ENCODE measurements at regions not wholly inside any gene's neighbourhood (a gene's known extent, or its start where the extent isn't known, plus 50 kb on each side); places are given as distances from the start of the nearest gene placed in this dataset.
A peak's percentile ranks its signal among the peaks of the same experiment; 100 is the strongest.

DNA sequence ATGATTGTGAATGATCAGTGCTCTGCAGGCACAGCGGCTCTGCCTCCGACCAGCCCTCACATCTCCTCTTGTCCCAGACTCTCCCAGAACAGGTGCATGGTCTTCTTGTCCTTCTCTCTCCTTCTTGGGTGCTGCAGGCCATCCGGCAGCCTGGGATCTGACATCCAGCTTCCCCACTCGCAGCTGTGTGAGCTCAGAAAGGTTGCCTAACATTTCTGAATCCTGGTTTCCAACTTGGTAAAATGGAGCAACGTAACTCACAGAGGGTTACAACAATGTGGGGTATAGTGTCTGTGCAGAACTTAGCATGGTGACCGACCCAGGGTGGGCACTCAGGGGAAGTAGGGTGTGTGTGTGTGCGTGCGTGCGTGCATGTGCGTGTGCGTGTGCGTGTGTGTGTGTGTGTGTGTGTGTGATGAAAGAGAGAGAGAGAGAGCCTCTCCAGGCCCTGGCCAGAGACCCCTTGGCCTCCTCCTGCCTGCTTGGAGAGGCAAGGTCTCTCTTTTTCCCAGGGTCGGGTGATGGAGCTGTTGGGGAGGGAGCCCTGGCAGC is 110.1 kb downstream of the SNX5 start:
- no peak for DNase-seq (ENCODE audit: low read depth)

DNA sequence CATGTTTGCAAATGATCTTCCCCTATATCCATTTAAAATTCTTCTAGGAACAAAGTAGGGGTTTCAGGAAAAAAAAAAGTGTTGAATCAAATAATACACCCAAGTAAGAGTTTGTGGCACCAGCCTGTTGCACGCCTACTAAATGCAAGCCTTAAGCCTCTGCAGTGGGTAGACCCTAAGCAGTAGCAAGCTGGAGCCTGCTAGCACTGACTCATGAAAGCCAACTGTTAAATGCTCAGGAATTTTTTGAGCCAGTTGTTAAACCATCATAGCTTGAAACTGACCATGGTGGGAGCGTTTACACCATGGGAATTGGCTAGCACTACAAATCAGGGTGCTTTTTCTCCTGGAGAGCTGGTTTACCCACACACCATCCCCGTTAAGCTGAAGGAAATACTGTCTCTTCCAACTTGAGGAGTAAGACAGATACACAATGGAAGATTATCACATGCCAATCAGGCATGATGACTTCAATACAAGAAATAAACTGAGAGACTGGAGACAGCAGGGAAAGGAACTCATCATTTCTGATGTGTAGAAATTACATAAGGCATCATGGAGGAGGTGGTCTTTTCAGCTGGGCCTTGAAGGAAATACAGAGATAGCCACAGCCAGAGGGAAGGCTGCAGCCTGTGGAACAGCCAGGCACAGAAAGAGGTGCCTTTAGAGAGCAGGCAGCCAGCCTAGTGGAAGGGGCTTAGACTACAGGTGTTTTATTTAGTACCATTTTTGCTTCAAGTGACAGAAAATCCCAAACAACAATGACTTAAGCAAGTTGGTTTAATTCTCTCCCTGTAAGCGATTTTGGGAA is 110.8 kb downstream of the SNX5 start:
- peak; percentile 9 for DNase-seq (ENCODE audit: low read depth)

DNA sequence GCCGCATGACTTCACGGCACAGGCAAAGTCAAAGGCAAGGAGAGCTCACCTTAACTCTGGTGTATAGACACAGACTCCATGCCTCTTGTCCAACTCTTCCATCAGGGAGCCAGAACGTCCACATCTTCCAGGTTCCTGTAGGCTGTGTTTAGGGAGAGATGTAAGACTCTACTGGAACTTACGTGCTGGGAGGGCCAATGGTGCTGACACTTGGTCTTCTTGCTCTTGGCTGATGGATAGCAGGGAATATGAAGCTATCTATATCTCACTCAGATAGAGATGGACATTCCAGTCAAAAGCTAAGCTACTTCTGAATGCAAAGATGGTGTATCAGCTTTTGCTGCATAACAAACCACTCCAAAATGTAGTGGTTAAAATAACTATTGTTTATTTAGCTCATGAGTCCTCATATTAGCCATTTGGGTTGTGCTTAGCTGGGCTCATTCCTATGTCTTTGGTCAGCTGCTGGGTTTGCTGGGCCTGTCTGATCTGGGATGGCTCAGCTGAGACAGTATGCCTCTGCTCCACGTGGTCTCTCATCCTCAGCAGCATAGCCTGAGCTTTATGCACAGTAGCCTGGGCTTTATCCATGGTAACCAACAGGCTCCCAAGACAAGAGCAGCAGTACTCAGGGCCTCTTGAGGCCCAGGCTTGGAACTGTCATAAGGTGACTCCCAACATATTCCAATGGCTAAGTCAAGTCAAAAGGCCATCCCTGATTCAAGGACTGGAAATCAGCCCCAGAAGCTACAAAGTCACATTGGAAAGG is 111.6 kb downstream of the SNX5 start:
- DNase-seq (ENCODE audit: low read depth) = peak; percentile 34

DNA sequence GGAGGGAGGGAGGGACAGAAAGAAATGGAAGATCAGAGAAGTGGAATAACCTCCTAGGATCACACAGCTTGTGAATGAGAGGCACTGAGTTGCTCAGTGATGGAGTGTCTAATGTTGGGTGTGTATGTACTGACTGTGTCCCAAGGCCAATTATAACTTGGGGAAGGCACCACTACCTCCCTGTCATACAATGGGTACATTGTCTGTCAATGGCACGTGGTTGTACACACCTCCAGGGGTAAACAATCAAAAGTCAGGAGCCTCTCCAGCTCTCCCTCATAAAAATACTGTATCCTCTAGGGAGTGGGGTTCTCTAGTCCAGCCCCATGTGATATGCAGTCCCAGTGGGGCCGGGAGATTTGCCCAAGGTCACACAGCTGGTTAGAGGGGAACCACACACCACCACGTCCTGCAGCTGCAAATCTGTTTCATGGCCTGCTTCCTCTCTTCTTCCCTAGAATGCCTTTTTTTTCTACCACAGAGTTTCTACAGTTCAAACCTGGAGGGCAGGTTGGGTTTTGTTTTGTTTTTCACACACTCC is 112.5 kb downstream of the SNX5 start:
- no peak for DNase-seq (ENCODE audit: low read depth)

DNA sequence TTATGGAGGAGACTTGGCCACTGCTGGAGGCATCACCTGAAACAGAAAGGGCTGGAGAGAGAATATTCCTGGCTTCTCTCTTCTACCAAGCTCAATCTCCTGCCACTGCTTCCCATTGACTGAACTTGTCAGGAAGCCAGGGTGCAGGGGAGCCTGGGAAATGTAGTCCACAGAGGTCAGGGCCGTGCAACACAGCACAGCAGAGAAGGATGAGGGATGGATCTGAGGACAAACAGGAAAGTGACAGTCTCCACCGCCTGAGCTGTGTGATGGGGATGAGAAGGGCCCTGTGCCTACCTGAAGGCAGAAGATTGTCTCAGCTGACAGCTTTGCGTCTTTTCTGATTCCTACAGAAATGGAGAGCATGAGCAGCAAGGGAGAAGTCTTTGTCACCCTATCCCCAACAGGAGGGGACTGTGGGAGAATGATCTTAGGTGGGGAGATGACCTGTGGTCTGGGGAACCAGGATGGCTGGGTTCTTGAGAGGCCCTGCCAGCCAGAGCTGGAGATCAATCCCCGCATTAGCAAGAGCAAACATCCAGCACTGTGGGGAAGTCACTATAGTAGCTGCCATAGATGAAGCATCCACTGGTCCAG is 114.2 kb downstream of the SNX5 start:
- peak; percentile 56 for DNase-seq (ENCODE audit: low read depth)

DNA sequence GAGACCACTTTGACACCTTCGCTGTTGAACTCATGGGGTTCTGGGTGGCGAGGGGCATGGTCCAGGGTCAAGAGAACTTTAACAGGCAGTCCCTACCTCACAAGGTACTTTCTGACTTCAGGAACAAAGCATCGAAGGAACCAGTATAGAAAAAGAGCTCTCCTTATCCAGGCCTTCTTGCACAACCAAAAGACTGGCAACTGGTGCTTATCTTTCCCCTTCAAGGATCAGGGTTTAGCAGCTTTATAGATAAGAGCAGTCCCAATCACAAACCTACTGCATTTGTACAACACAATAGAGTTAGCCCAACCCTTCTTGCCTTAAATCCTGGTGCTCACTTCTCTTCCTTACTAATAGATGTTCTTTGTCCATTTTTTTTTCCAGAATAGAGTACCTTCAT is 116.3 kb downstream of the SNX5 start:
- no peak for DNase-seq (ENCODE audit: low read depth)

- DNase-seq (ENCODE audit: low read depth) = no peak
Observed at GRCh38 chr20:17850684-17851026, 117.9 kb downstream of the SNX5 start.

DNA sequence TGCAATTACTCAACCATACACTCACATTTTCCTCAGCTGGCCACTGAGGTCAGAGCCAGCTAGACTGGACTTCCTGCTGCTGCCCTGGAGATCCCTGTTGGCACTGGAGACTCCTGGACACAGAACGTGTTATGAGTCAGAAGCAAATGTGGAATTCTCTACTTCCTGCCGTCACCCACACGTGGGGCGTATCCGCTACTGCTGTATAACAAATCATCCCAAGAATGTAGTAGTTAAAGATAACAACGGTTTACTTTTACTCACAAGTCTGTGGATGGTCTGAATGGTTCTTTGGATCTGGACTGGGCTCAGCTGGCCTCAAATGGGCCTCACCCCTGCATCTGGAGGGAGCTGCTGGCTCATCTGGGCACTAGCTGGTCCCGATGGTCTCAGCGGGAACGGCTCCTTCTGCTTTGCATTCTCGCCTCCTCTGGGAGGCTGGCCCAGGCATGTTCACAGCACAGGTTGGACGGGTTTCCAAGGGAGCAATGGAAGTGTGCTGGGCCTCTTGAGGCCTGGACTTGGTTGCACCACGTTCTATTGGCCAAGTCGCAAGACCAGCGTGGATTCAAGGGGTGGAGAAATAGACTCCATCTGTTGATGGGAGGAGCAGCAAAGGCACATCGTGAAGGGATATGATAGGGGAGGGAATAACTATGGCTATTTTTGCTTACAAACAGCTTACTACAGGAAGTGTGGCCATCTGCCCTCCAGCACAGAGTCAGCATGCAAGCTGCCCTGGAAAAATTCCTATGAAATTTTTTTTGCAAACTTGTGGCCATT is 118.5 kb downstream of the SNX5 start:
- DNase-seq (ENCODE audit: low read depth) = peak; percentile 99

DNA sequence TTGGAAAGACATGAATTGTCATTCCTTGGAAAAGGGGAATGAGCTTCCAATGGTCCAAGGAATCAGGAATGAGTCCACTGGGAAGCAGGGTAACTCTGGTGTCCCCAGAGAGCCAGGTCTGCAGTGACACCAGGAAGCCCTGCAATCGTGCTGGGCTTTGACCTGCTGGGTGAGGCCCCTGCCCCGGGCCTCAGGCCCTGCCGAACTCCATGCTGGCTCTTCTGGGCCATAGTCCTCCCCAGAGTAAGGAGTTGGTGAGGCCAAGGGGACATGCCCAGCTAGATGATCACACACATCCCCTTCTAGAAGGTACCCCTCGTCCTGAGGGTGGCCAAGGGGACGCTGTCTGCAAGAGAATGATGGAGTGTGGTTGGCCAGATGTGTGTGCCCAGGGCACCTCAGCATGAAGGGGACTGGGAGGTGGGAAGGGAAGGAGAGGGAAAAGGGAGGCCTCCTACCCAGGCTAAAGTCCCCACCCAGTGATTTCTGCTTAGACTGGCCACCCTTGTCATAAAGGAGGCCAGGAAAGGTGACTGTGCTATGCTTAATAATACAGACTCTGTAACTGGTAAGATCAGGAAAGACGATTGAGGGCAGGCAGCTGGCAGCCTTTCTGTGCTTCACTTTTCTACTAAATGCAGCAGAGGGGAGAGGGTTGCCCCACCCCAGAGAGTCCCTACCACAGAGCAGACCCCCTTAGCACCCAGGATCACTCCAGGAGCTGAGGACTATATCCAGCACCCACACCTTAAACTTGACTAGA is 119.3 kb downstream of the SNX5 start:
- no peak for DNase-seq (ENCODE audit: low read depth)

DNA sequence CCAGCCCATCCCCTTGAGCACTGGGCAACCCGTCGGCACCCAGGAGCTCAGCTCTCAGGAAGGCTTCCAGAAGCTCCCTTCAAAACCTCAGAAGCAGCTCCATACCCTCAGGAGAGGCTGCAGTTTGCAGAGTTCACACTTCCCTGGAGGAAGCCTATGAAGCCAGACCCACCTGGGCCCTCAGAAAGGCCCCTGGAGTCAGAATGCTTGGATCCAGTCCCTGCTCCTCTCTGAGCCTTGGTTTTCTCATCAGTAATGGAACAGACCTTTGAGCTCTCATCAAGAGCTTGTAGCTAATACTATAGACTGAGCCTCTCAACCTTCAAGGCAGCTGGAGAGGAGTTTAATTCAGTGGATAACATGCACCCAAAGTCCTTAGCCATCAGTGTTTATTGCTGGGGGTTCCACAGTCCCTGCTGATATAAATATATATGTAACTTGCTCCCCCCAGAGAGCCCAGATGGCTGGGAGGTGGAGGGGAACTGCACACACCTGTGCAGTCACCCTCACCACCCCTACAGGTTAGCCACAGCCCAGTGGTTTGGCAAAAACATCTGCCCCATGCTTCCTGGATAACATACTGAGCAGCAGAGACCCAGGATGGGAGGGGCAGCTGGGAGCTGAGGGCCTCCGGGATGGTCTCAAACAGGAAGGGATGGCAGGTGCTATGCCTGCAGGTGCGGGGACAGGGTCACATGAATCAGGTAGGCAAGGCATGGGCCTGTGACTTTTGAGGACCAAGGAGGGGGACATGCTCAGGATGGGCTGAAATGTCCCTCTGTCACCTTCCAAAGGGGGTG is 120.1 kb downstream of the SNX5 start:
- DNase-seq (ENCODE audit: low read depth) = no peak

DNA sequence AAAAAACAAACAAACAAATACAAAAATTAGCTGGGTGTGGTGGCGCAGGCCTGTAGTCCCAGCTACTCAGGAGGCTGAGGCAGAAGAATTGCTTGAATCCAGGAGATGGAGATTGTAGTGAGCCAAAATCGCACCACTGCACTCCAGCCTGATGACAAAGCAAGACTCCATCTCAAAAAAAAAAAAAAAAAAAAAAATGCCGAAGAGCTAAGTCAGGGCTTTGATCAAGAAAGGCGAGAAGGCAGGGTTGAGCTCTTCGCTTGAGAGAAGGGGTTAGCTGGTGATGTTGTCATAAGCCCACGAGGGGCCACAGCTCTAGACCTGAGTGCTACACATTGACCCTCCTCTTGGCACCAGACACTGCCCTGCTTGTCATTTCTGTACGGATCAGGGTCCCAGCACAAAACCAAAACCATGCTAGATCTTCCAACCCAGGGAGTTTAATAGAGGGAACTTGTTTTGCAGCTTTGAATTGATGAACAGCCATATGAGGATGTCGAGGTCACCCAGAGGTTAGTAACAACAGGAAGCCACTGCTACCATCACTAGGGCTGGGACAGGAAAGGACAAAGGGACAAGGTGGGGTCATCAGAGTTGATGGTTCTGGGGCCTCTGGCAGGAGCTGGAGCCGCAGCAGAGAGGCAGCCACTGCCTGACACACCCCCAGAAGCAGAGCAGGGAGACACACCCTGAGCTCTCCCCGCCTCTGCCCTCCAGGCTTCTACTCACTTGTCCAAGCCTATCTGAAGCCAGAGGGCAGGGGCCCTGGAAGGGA is 122.7 kb downstream of the SNX5 start:
- DNase-seq (ENCODE audit: low read depth) = peak; percentile 25

- DNase-seq (ENCODE audit: low read depth) = no peak
Observed at GRCh38 chr20:17844549-17845298, 123.9 kb downstream of the SNX5 start.

- DNase-seq (ENCODE audit: low read depth) = no peak
Observed at GRCh38 chr20:17844133-17844429, 124.5 kb downstream of the SNX5 start.

DNA sequence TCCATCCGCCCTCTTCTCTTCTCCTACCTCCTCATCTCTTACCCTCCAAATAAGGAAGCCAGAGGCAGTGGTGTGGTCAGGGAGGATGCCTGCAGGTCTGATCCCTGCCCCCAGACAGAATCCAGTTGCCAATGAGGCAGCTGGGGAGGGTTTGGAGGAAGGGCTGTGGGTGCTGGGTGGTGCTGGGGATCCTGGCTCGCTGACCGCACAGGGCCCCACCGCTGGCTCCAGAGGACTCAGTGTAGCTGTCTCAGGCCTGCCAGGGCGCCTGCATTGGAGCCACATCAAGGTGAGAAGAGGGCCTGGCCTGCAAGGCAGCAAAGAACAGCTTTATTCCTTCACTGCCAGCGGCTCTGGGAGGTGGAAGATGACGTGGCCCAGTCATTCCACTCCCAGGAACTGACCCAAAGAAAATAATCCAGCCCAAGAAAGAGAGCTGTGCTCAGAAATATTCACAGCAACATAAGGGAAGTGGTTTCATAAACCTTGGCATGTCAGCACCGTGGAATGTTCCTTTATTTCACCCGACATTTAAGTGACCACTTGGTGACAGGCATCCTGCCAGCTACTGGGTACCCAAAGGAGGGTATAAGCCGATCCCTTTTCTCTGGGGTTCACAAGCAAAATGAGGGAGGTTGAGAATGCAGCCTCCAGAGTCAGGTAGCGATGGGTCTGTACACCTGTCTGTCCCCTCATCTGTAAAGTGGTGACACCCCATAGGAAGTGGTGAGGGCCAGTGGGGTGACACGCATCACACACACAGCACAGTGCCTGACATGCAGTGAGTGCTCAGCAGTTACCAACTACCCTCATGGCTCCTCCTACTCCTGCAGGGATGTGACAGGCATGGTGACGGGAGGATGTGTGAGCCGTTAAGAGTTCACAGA is 125.1 kb downstream of the SNX5 start:
- DNase-seq (ENCODE audit: low read depth) = peak; percentile 94

DNA sequence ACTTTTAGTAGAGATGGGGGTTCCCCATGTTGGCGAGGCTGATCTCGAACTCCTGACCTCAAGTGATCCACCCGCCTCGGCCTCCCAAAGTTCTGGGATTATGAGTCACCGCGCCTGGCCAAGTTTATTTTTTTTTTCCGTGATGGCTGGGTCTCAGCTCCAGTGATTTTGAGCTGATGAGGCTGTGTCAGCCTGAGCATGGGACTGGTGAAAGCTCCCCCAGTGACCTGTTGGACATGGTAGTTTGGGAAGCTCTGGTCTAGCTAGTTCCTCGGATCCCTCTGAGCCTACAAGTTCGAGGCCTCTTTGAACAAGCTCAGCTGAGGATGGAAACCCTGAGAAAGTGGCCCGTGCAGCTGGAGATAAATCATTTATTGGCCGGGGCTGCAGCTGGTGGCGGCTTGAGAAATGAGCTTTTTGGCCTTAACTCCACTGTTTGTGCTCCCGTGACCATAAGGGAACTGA is 126.8 kb downstream of the SNX5 start:
- DNase-seq (ENCODE audit: low read depth) = peak; percentile 48

DNA sequence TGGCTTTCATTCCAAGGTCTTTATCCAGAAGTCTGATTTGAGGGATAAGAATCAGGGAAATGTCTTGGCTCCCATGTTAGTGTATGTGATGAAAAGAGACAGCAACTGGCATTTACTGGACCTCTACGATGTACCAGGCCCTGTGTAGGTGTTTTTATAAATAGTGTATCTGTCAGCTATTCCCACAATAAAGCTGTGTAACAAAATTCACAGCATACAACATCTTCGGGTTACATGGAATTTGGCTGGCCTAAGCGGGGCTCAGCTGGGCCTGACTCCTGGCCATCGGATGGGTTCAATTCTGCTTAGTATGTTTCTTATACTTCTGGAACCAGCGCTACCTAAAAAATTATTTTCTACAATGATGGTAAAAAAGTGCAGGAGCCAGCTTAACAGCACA is 128.2 kb downstream of the SNX5 start:
- DNase-seq (ENCODE audit: low read depth) = no peak

DNA sequence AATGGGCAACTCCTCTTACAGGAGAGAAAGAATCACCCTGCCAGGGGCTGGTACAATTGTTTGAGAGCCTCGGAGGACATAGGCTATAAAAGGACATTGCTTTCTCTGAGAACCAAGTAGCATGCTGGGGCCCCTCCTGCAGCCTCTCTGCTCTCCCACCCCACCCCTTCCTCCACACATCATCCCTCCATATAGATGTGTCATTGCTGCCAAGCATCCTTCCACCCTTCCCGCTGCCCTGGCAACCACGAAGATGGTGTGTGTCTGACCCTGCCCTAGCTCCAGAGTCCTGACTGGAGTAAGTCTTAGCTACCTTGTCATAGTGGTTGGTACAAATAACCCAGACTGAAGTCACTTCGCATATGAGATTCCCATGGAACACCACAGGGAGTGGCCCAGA is 129.7 kb downstream of the SNX5 start:
- peak; percentile 27 for DNase-seq (ENCODE audit: low read depth)

DNA sequence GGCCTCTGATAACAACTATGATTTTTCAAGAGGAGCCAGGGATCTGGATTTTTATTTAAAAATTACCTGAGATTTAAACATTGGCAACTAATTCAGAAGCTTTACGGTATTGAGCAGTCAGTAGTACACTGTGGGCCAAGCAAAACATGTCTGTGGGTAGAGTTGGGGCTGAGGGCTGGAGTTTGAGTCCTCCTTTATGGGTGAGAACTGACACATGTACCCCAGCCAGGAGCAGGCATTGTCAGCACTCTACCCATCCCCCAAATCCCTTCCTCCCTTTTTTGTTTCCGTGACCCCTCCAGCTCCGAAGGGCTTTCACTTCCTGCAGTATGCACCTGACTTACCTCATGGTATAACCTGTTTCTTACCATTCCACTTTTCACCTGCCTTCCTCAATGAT is 131.4 kb downstream of the SNX5 start:
- DNase-seq (ENCODE audit: low read depth) = no peak

Measured in ELR (cell line).